ENCODE measurements at regions not wholly inside any gene's neighbourhood (a gene's known extent, or its start where the extent isn't known, plus 50 kb on each side); places are given as distances from the start of the nearest gene placed in this dataset.

- no peak for TF ChIP-seq TAF7 (optimal IDR thresholded peaks at IDR 0.05; ENCODE audit: borderline replicate concordance, low read depth, low read length)
- no peak for TF ChIP-seq TCF12 (IDR thresholded peaks at IDR 0.05; ENCODE audit: low read depth, low read length)
- peak; percentile 55 for TF ChIP-seq ASH2L (IDR thresholded peaks at IDR 0.05; ENCODE audit: low read length)
- TF ChIP-seq GTF2F1 (IDR thresholded peaks at IDR 0.05; ENCODE audit: borderline replicate concordance, low read depth, low read length), result no peak
- TF ChIP-seq SP4 (IDR thresholded peaks at IDR 0.05; ENCODE audit: low read length), result no peak
- TF ChIP-seq NANOG (IDR thresholded peaks at IDR 0.05; ENCODE audit: insufficient read depth, low read depth, low read length, poor library complexity, severe bottlenecking), result no peak
- TF ChIP-seq ZNF274 (IDR thresholded peaks at IDR 0.05; ENCODE audit: borderline replicate concordance, extremely low read depth, low read length), result no peak
- TF ChIP-seq EZH2 (IDR thresholded peaks at IDR 0.05; ENCODE audit: low read depth, low read length, severe bottlenecking), result peak; percentile 50
- TF ChIP-seq RNF2 (IDR thresholded peaks at IDR 0.05; ENCODE audit: borderline replicate concordance, low read depth, low read length, missing control alignments, poor library complexity, severe bottlenecking), result no peak
- TF ChIP-seq JUND (IDR thresholded peaks at IDR 0.05; ENCODE audit: low read length), result no peak
- TF ChIP-seq CHD1 (IDR thresholded peaks at IDR 0.05; ENCODE audit: low read depth, low read length), result no peak
- no peak for TF ChIP-seq CBX5 (IDR thresholded peaks at IDR 0.05; ENCODE audit: low read depth, low read length)
- TF ChIP-seq MAFK (IDR thresholded peaks at IDR 0.05; ENCODE audit: low read depth, low read length), result no peak
- TF ChIP-seq CBX8 (IDR thresholded peaks at IDR 0.05; ENCODE audit: borderline replicate concordance, low read depth, low read length), result no peak
- TF ChIP-seq CTBP2 (IDR thresholded peaks at IDR 0.05; ENCODE audit: borderline replicate concordance, insufficient read depth, insufficient read length, low read length), result no peak
- no peak for TF ChIP-seq TEAD4 (IDR thresholded peaks at IDR 0.05; ENCODE audit: low read depth, low read length)
- no peak for TF ChIP-seq ATF3 (IDR thresholded peaks at IDR 0.05; ENCODE audit: insufficient read depth, low read depth, low read length)
- 0 out of 4 replicates have a peak, but pooled peaks of 1 of the 2 experiments have one; percentile 19 for TF ChIP-seq SIN3A (conservative IDR thresholded peaks at IDR 0.05 in 1 of 2, IDR thresholded peaks at IDR 0.05 in 1 of 2; ENCODE audit: low read depth in 1 of 2, low read length in 2 of 2)
- 0 out of 2 replicates have a peak, but pooled peaks have one; percentile 49 for TF ChIP-seq SUZ12 (IDR thresholded peaks at IDR 0.05; ENCODE audit: low read length)
- TF ChIP-seq RFX5 (IDR thresholded peaks at IDR 0.05; ENCODE audit: borderline replicate concordance, low read depth, low read length), result no peak
- TF ChIP-seq YY1 (IDR thresholded peaks at IDR 0.05; ENCODE audit: low read depth, low read length), result no peak
These were observed 70.8 kb upstream of the TNRC6C start (continued) for GRCh38 chr17:77887464-77888241.
